HG03520 (cell line): ENCODE measurements at regions not wholly inside any gene's neighbourhood (a gene's known extent, or its start where the extent isn't known, plus 50 kb on each side); places are given as distances from the start of the nearest gene placed in this dataset.

Source experiments
- ATAC-seq: cut with Tn5 transposase; IDR thresholded peaks from one replicate; pipeline ENCODE4 v1.9.1; 2021; ENCODE audit warnings: mild to moderate bottlenecking, moderate library complexity; ENCODE audit not compliant: unreplicated experiment

DNA sequence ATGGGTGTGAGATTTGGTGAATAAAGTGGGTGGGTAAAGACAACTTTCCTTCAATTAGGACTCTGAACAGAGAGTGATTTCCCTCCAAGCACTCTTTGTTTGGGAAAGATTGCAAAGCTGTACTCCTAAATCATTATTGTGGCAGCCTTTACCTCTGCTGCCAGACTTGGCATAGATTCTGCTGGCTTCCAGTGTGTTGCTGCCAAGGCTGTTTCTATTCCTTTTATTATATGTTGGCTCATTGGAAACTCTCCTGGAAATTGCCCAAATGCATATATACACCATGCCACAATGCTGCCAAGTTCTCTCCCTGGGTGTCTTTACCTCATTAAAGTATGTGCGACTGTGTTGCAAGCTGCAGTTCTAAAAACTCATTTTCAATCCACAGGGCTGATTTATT lies 668.0 kb downstream of the MRPL39 start:
- ATAC-seq: no peak

DNA sequence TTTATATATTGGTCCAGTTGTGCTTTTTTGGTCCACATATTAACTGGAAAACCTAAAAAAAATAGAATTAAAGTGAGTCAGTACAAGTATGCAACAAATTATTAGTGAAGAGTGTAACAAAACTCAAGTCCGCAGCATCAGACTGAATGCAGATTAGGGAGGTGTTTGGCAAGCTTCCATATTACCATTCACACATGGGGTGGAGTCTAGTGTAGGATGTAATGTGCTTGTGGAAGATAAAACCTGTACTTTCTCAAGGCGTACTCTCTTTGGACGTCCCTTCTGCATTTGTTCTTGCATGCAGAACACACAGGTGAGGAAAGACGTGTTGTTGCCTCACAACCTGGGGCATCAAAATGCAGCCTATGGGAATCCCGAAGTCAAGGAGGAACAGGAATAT lies 668.7 kb downstream of the MRPL39 start:
- ATAC-seq: no peak

DNA sequence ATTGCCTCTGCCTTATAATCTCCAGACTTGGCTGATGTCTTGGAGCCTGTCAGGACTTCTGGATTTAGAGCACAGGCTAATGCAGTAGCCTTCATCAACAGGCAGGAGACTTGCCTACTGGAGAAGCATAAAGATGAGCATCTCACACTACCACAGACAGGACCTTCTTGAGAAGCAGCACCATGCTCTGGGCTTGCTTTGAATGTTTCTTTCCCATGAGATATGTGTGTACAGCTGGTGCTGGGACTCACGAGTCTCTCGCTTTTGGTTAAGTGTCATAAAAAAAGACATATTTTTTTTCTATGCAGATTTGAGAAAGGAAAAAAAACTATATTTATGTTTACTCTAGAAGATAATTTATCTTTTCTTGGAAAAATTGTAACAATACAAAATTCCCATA lies 671.3 kb downstream of the MRPL39 start:
- ATAC-seq: no peak

DNA sequence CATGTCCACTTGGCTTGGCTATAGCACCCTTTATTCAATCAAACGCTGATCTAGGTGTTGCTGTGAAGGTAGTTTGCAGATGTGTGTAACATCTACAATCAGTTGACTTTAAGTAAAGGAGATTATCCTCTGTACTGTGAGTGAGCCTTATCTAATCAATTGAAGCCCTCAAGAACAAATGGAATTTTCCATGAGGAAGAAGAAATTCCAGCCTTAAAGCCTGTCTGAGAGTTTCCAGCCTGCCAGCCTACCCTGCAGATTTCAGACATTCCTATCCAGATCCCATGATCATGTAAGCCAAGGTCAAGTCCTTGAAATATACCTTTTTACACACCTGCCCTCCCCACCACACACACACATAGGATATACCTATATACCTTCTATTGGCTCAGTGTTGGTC lies 696.7 kb downstream of the MRPL39 start:
- ATAC-seq: no peak

DNA sequence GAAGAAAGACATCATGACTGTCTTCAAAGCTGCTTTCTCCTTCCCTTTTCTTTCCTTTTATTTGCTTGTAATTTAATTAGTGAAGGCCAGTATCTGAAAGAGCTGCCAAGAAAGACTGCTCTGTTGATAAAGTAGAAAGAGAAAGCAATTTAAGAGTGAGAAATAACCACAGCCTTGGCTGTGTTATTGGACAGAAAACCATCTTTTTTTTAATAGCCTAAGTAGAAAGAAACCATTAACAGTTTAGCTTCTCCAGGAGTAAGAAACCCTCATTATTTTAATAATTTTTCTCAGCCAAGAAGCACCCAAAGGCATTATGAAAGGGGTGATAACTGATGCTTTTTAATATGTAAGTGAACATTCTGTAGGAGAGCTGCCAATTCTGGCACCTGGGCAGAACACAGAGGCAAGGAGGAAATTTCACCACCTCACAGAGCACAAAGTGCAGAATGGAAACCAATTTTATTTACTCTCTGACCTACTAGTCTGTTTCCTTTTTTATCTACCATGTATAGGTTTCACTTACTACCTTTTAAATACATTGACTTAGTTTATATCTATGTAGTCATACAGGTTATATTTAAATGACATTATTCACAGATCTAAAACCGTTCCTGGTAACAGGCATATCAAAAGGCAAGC lies 703.2 kb downstream of the MRPL39 start:
- no peak for ATAC-seq

DNA sequence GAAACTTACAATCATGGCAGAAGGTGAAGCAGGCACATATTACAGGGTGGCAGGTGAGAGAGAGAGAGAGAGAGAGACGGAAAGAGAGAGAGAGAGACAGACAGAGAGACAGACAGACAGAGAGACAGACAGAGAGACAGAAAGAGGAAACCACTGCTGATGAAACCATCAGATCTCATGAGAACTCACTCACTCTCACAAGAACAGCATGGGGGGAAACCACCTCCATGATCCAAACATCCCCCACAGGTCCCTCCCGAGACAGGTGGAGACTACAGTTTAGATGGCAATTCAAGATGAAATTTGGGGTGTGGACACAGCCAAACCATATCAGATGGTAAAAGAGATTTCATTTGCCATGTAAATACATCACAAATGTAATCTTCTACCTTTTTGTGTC lies 708.1 kb downstream of the MRPL39 start:
- ATAC-seq: no peak

DNA sequence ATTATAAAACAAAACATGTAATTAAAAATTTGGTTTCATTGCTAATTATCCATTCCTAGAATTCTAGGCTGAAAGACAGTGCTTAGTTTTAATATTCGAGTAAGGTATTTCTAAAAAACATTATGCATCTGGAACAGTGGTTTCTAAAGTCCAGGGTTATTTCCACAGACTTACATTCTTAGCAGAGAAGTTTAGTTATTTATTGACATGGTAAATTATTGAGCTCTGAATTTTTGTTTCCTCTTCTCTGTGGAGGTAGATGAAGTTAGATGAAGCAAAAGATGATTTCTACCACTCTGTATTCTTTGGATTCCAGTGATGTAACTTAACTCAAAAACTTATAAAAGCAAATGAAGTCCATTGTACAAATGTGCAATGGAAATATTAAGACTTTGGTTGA lies 709.4 kb downstream of the MRPL39 start:
- ATAC-seq: no peak

DNA sequence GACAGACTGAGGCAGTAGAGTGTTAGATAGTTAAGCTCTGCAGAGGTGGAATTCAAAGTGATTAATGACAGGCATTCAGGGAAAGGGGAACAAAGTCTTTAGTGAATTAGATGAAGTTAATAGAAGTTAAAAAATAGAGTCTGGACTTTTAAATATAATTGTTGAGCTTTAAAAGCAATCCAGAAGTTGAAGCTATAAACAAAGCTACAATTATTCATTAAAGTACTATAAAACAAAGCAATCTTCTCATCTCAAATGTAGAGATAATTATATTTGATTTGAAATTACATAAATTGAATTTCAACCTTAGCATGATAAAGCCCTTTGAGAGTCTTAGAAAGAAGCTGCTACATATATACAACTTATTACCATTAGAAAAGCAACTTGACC lies 710.6 kb downstream of the MRPL39 start:
- ATAC-seq: no peak

DNA sequence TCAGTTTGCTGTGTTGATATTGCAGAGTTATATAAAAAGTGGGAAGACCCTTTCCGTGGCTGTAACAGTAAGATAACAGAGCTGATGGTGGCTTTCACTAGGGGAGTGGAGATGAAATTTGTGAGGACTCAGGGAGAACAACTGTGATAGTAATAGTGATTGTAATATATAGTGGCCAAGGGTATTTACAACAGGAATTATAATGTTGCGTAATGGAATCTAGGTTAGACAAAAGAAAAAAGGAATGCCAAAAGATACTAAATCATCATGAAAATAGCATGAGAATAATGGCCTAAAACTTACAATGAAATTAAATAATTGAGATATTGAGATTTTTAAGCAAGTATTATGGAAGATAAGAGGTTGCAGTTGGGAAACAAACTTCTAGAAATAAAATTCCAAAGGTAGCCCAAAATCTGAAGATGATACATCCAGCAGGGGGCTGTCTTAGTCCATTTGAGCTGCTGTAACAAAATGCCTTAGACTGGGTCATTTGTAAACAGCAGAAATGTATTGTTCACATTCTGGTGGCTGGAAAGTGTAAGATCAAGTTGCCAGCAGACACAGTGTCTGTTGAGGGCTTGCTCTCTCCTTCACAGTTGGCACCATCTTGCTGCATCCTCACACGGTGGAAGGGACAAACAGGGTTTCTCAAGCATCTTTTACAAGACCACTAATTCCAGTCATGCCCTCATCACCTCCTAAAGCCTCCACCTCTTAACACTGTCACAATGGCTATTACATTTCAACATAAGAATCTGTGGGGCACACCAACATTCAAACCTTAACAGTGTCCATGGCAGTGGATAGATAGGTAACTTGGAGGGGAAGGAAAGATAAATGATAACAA lies 711.2 kb downstream of the MRPL39 start:
- ATAC-seq: peak; percentile 77

DNA sequence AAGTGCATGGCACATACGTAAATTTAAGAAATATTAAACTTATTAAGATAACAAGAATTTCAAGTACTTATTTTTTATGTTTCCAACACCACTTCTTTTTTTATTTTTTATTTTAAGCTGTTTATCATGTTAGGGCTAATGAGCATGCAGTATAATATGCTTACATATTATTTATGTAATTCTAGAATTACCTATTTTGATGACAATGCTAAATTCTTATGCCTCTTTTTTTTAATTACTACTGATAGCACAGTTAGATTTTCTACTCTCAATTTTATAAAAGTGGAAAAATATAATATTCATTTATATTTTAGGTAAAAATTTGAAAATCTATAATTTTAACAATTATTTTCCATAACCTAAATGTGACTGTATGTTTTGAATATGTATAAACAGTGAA lies 713.0 kb downstream of the MRPL39 start:
- no peak for ATAC-seq

DNA sequence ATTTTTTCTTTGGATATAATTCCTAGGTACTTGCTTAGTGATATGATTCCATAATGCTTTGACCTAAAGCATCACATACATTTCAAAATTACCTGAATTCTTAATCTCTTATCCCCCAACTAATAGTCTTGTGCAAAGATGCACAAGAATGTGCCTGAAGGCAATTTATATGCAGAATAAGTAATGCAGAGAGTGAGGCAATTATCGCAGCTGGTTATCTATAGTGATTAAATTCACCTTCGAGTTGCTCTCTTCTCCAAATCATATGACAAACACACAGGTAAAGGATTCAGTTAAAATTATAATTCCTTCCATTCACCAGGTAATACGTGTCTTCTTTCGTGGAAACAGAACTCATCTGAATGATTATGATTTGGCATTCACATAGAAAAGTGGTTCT lies 717.3 kb downstream of the MRPL39 start:
- no peak for ATAC-seq

DNA sequence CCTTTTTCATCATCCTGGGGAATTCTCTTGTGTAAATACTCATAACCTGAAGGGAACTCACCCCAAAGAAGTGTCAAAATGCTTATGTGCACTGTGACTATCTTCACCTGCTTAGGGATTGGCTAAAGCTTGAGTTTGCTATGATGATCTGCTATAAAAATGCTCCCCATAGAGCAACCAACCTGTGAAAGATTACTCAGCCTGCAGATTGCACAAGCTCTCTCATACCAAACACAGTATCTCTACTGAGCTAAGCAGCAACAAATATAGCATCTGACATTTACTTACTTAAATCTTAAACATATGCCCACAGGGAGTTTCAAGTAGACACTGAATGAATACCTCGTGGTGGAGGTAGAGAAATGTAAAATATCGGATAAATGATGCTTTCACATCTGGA lies 725.8 kb downstream of the MRPL39 start:
- ATAC-seq: no peak

DNA sequence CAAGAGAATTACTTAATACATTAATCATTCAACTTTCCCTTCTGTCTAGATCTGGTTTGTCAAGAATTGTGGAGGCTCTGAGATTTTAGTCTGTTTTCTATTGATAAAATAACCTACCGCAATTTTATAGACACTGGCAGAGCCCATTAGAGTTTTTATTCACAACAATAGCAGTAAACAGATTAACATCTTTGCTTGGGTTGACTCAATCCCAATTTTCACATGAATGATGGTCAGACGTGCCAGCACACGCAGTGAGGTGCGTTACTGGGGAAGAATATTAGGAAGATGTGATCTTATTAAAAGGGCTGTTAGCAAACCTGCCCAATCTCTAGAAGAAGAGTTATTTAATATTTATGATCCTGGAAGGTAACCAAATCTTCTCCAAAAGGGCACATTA lies 736.6 kb downstream of the MRPL39 start:
- ATAC-seq: no peak

DNA sequence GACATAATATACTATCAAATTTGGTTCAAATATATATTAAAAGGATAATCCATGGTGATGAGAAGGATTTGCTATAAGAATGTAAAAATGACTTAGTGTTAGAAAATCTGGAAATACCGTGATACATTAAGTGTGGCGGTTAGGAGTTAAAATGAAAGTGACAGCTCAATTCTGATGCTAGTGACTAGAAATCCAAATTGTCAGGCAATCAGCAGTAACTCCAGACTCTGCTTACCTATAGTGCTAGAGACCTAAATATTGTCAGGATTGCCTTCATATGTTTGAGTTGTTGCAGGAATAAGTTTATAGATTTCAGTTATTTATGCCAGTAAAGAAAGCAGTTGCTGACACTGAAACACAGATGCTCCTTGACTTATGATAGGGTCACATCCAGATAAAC lies 737.4 kb downstream of the MRPL39 start:
- no peak for ATAC-seq

DNA sequence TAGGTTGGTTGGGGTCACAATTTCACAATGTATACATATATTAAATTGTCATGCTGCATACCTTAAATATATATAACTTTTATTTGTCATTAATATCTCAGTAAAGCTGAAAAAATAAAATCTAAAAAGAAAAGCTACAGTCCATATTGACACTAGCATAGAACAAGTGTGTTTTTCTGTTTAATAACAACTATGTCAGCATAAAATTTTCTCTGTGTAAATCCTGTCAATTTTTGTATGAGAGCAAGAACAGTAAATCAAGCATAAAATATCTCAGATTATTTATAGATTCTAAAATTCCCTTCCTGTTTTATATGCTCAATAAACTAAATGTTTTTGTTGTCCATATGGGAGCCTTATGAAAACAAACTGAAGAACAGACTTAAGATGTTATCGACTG lies 739.2 kb downstream of the MRPL39 start:
- ATAC-seq: no peak

DNA sequence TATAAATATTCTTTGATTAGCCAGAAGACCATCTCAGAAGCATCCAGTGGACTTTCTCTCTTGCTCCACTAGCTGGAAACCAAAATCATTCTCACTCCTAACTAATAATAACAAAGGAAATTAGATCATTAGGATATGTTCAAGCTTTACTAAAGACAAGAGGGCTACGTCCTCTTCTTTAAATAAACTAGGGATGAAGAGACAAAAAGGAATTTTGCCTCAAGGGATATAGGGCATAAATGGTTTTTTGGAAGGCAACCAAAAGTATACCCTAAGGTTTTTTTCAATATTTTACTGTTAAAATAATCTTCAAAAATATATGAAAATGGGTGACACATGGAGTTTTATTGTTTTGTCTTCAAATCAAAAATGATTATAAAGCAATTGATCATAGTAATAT lies 745.8 kb downstream of the MRPL39 start:
- ATAC-seq: no peak

DNA sequence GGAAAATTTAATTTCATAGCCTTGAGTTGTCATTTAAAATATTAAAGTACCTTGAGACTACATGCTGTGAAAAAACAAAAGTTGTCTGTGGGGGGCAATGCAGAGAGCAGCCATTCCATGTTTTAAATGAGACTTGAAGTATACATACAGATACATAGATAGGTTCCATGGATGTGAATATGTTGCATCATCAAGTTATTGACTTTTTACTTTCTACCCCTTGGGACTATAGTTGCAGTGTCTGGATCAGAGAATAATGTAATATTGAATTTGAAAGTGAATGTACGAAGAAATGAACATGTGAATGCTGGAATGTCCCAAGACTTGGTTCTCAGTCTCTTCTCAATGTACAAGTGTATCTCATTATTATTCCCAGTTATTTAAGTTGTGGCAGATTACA lies 751.0 kb downstream of the MRPL39 start:
- ATAC-seq: no peak

DNA sequence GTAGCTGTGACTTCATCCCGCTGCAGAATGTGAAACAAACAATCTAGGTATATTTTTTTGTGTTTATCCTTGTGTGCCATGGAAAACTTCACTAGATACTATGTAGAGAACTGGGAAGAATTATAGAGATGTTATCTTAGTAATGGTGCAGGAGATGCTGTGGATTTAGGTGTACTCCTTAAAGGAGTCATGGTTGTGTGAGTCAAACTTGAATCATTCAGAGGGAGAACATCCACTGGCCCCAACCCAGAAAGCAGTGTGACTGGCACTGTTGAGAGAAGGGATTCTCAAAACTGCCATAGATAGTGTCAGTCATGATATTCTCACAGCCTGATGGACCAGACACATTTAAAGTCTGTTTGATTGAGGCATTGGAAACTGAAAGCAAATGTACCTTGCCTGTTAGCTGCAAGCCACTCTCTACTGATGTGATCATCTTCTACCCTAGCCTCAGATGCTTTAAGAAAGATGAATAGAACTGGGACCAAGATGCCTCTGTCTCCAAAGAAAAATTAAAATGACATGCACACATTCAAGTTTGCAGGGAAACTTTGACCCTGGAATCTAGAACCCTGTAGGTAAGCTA lies 754.6 kb downstream of the MRPL39 start:
- ATAC-seq: no peak

DNA sequence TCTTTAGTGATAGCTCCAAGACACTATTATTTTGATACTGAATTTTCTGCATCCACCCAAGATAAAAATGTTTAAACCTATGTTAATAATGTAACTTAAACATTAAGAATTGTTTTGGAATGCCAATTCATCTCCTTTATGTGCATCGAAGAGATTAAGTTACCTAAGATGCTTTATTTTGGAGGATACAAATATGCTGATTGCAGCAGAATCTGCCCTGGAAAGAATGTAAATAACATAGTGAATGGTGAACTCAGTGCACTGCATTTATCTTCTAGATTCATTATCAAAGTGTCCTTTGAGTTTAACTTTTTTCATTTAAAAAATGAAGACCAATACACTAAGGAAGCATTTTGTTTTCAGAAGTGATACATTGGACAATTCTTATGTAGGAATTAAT lies 757.2 kb downstream of the MRPL39 start:
- no peak for ATAC-seq

DNA sequence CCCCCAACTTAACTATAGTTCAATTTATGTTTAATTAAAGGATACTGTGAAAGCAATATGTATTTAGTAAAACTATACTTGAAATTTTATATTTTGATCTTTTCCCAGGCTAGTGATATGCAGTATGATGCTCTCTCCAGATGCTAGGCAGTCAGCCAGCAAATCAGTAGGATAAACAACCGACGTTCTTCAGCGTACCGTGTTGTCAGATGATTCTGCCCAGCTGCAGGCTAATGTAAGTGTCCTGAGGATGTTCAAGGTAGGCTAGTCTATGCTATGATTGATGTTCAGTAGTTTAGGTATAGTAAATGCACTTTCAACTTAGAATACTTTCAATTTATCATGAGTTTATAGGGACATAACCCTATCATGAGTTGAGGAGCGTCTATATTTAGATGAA lies 762.6 kb downstream of the MRPL39 start:
- no peak for ATAC-seq

DNA sequence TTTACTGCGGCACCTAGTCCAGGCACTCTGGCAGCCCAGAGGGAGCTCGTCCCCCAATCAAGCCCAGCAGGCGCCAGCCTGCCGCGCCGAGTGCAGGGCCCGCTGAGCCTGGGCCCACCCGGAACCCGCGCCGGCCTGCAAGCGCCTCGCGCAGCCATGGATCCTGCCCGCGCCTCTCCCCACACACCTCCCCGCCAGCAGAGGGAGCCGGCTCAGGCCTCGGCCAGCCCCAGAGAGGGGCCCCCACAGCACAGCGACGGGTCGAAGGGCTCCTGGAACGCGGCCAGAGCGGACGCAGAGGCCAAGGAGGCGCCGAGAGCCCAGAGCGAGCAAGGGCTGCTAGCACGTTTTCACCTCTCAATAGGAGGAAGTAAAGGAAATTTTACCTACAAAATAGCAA lies 767.0 kb downstream of the MRPL39 start:
- no peak for ATAC-seq

DNA sequence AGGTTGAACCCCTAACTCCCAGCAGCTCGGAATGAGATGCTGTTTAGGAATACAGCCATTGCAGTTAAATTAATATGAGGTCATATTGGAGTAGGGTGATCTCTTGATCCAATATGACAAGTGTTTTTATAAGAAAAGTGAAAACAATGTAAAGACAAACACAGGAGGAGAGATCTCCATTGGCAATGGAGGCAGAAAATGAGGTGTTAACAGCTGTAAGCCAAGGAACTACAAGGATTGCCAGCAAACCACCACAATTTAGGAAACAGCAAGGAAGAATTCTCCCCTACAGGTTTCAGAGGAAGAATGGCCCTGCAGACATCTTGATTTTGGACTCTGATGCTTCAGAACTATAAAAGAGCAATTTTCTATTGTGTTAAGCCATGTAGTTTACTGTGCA lies 774.3 kb downstream of the MRPL39 start:
- no peak for ATAC-seq
